Activated CD4-positive, alpha-beta T cell treated with anti-CD3 and anti-CD28 coated beads for 36 hours (primary cell): ENCODE measurements at regions not wholly inside any gene's neighbourhood (a gene's known extent, or its start where the extent isn't known, plus 50 kb on each side); places are given as distances from the start of the nearest gene placed in this dataset.

Experiments
- ATAC-seq: fragments of 200-7000 bp; cut with Tn5 transposase; one replicate; pipeline ENCODE4 v1.10.0; 2021; ENCODE audit warnings: mild to moderate bottlenecking, moderate library complexity
- CTCF ChIA-PET: fragments of 350-600 bp; sonication (Branson Sonifier 250); formaldehyde crosslinking; loops from one replicate; lab custom pipeline; 2021; ENCODE audit warnings: antibody characterized with exemption; lab: Charles Lee
- POLR2A ChIA-PET: fragments of 350-600 bp; sonication (Branson Sonifier 250); formaldehyde crosslinking; loops from one replicate; lab custom pipeline; 2021; ENCODE audit warnings: antibody characterized with exemption, inconsistent platforms; lab: Charles Lee
- DNase-seq: peaks from one replicate; pipeline ENCODE4 v3.0.0-alpha.2; 2020
- H3K27ac Mint-ChIP-seq: one replicate; pipeline ENCODE4 v1.8.0; 2021; ENCODE audit warnings: mixed read lengths
- H3K27me3 Mint-ChIP-seq: one replicate; pipeline ENCODE4 v1.8.0; 2021; ENCODE audit warnings: mixed read lengths
- H3K36me3 Mint-ChIP-seq: one replicate; pipeline ENCODE4 v1.8.0; 2021; ENCODE audit warnings: low read depth, mixed read lengths
- H3K4me1 Mint-ChIP-seq: one replicate; pipeline ENCODE4 v1.8.0; 2021; ENCODE audit warnings: mixed read lengths
- H3K4me3 Mint-ChIP-seq: one replicate; pipeline ENCODE4 v1.8.0; 2021; ENCODE audit warnings: mild to moderate bottlenecking, moderate library complexity, mixed read lengths
- H3K9me3 Mint-ChIP-seq: one replicate; pipeline ENCODE4 v1.8.0; 2021; ENCODE audit warnings: low read depth, mixed read lengths
- intact Hi-C, 2 experiments: fragments of 100-400 bp; cut with DNase I in 1 of 2; cut with micrococcal nuclease in 1 of 2; formaldehyde crosslinking; loops; one replicate each; pipeline versions ENCODE4 v1.14.2 to v1.15.1; 2022 to 2024; cut with DNase I, micrococcal nuclease

- Mint-ChIP-seq H3K4me3 (no peak overlapping the region), H3K9me3 (no peaks in the 10 kb centered on the region), H3K4me1 (no peaks in the 10 kb centered on the region), H3K36me3 (no peaks in the 10 kb centered on the region), H3K27me3 (peaks cover 10% of the 10 kb centered on the region), H3K27ac (no peak overlapping the region)
- intact Hi-C loops: no loop called here
- ChIA-PET CTCF (no interaction called here), POLR2A (no interaction called here)
- DNase-seq: no peak
- no peak for ATAC-seq
These were observed 142.2 kb downstream of the MZT1 start for GRCh38 chr13:72585254-72585653.

DNA sequence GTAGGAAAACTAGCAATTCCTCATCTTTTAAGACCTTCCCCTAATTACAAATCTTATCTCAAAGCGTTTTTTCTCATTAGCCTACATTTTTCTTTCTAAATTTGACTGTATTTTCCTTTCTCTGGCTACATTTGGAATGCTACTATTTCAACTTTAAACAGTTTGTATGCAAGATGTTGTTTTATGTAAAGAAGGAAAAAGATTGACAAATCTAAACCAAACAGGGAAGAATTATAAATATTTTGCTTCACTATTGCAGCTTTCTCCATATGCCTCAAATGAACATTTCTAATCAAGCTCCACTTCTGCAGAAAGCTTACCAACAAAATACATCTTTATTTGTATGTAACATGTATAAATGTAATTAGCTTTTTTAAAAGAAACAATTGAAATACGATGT is 156.2 kb downstream of the MZT1 start:
- Mint-ChIP-seq H3K4me1 (no peaks in the 10 kb centered on the region), H3K27ac (no peak overlapping the region), H3K9me3 (peaks cover 9% of the 10 kb centered on the region), H3K4me3 (no peak overlapping the region), H3K27me3 (peaks cover 2% of the 10 kb centered on the region), H3K36me3 (no peaks in the 10 kb centered on the region)
- ChIA-PET POLR2A (no interaction called here), CTCF (interaction anchor here (0.7 kb wide), 1 partner anchor 402 kb away, joined by 4 read pairs; no protein-coding TSS in a partner anchor)
- intact Hi-C loops: no loop called here
- DNase-seq: no peak
- ATAC-seq: no peak

DNA sequence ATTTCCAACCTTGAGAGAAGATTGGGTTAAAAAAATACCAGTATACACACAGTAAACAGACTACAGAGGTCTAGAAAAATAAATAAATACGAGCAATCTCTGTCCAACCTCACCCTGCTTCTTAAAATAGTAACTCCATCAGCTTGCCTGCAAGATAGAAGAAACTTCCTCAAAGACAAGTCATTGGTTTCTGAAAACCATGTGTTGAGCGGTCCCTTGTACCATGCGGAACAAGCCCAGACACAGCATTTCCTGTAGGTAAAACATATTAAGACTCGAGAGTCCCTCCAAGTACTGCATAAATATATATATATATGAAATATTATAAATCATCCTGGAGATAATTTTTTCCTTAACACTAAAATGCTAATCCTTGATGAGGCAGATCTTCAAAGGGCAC is 157.4 kb downstream of the MZT1 start:
- ChIA-PET CTCF (no interaction called here), POLR2A (no interaction called here)
- no peak overlapping the region for H3K27ac Mint-ChIP-seq
- no peak overlapping the region for H3K4me3 Mint-ChIP-seq
- DNase-seq (no peak), ATAC-seq (no peak)
- peaks cover 2% of the 10 kb centered on the region for H3K9me3 Mint-ChIP-seq
- peaks cover 2% of the 10 kb centered on the region for H3K27me3 Mint-ChIP-seq
- no peaks in the 10 kb centered on the region for H3K36me3 Mint-ChIP-seq
- H3K4me1 Mint-ChIP-seq: no peaks in the 10 kb centered on the region
- intact Hi-C loops: no loop called here

DNA sequence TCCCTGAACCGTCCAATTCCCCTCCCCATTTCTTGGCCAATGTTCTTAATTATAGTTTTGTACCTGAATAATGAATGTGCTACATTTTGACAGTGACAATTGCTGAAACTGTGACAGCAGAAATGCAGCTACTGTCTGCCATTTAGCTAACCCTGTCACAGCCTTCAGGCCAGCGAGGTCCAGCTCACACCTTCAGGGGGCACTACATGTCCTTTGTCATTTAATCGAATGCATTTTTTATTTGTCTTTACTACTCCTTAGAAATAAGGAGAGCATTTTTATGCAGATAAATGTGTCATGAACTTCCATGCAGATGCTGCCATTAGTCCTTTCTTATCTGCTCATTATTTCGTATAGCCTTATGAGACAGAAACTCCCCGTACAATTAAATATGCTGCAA is 159.9 kb downstream of the MZT1 start:
- Mint-ChIP-seq H3K9me3 (no peaks in the 10 kb centered on the region), H3K4me3 (no peak overlapping the region), H3K4me1 (no peaks in the 10 kb centered on the region), H3K36me3 (no peaks in the 10 kb centered on the region), H3K27me3 (peaks cover 2% of the 10 kb centered on the region), H3K27ac (no peak overlapping the region)
- DNase-seq: no peak
- ChIA-PET CTCF (interaction anchor here (1.0 kb wide), 1 partner anchor 15 kb away, joined by 3 read pairs; no protein-coding TSS in a partner anchor), POLR2A (no interaction called here)
- ATAC-seq: no peak
- intact Hi-C loops: loop anchor here in 1 of 2 experiments (10.0 kb wide), 2 partner anchors 703 to 1243 kb away; partner anchors contain the start of gene DACH1

DNA sequence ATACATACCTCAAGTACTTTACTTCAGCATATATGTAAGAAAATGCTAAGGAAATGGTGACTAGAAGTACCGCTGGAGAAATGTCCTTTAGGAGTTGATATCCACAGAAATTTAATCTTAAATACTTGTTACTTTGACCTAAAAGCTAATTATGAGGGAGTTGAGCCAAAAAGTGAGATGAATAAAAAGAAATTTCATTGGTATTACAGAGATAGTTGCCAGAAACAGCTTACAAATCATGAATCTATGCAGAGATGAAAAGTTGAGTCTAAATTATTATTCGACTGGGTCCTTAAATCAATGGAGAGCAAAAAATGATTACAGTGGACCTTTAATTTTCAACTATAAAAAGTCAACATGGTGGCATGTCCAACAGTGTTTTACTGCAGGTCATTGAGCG is 160.9 kb downstream of the MZT1 start:
- Mint-ChIP-seq H3K4me1 (no peaks in the 10 kb centered on the region), H3K4me3 (no peak overlapping the region), H3K27ac (no peak overlapping the region), H3K36me3 (no peaks in the 10 kb centered on the region), H3K27me3 (peaks cover 2% of the 10 kb centered on the region), H3K9me3 (no peaks in the 10 kb centered on the region)
- DNase-seq (no peak), ATAC-seq (no peak)
- POLR2A ChIA-PET: no interaction called here
- CTCF ChIA-PET: interaction anchor here (0.7 to 1.5 kb wide), 5 partner anchors 8 to 64 kb away, joined by 3 to 5 read pairs (median 4); no protein-coding TSS in a partner anchor
- intact Hi-C loops: loop anchor here in 1 of 2 experiments (10.0 kb wide), 2 partner anchors 702 to 1242 kb away; partner anchors contain the start of gene DACH1

DNA sequence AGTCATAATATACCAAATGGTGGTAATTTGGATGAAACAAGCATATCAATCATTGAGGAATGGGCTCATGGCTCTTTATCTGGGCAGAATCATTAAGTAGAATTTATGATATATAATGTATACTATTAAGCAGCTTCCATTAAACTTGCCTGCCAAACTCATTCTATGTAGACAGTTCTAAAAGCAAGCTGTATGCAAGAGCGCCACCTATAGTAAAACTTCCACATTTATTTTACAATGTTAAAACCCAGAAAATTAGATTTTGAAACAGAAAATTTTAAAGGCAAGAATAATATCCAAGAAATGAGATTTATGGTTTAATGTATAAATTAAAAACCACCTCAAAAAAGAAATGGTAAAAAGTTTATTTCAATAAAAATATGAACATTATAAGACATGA is 161.5 kb downstream of the MZT1 start:
- POLR2A ChIA-PET: no interaction called here
- Mint-ChIP-seq H3K36me3 (no peaks in the 10 kb centered on the region), H3K27me3 (peaks cover 2% of the 10 kb centered on the region), H3K9me3 (no peaks in the 10 kb centered on the region), H3K27ac (no peak overlapping the region), H3K4me3 (no peak overlapping the region), H3K4me1 (no peaks in the 10 kb centered on the region)
- intact Hi-C loops: loop anchor here in 1 of 2 experiments (10.0 kb wide), 2 partner anchors 701 to 1241 kb away; partner anchors contain the start of gene DACH1
- ATAC-seq (no peak), DNase-seq (no peak)
- CTCF ChIA-PET: interaction anchor here (0.7 to 1.5 kb wide), 4 partner anchors 9 to 18 kb away, joined by 3 to 5 read pairs (median 4); no protein-coding TSS in a partner anchor

DNA sequence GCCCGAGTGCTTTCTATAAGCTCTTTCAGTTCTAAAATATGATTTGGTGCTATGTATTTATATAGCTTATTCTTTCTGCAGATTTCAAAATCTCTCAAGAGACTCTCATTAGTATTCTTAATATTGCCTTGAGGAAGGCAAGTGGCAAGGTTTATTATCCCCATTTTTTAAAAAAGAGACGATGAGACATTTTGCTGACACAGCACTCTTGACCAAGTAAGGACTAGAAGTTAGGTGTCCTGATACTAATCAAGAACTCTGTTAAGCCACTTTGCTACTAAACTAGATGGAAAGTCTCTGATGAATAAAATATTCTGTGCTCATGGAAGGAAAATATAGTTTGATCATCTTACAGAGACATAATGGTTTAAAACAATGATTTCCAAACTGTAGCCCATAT is 164.7 kb downstream of the MZT1 start:
- H3K27ac Mint-ChIP-seq: no peak overlapping the region
- CTCF ChIA-PET: interaction anchor here (1.3 kb wide), 1 partner anchor 10 kb away, joined by 3 read pairs; no protein-coding TSS in a partner anchor
- no peak overlapping the region for H3K4me3 Mint-ChIP-seq
- POLR2A ChIA-PET: no interaction called here
- no peaks in the 10 kb centered on the region for H3K9me3 Mint-ChIP-seq
- intact Hi-C loops: loop anchor here in 1 of 2 experiments (10.0 kb wide), 2 partner anchors 698 to 1238 kb away; partner anchors contain the start of gene DACH1
- H3K36me3 Mint-ChIP-seq: no peaks in the 10 kb centered on the region
- no peak for DNase-seq
- H3K27me3 Mint-ChIP-seq: peaks cover 2% of the 10 kb centered on the region
- ATAC-seq: no peak
- H3K4me1 Mint-ChIP-seq: no peaks in the 10 kb centered on the region

DNA sequence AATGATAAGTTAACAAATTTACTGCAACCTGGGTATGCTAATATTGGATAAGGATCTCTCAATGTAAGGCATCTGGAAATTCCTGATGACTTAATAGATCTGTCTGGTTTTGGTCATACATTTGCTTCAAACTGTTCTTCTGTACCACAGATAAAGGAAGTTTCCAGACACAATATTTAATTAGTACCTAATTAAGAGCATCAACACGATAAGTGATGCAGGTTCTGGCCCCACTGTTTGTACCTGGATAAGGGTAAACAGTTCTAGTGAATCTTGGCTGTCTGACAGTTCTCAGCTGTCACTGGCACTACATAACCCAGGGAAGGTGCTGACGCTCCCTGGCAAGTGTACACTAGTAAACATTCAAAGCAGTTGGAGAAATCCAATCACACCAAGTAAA is 165.6 kb downstream of the MZT1 start:
- Mint-ChIP-seq H3K4me3 (no peak overlapping the region), H3K27me3 (no peaks in the 10 kb centered on the region), H3K4me1 (no peaks in the 10 kb centered on the region), H3K36me3 (no peaks in the 10 kb centered on the region), H3K27ac (no peak overlapping the region), H3K9me3 (no peaks in the 10 kb centered on the region)
- ATAC-seq (no peak), DNase-seq (no peak)
- ChIA-PET CTCF (interaction anchor here (1.3 kb wide), 1 partner anchor 9 kb away, joined by 3 read pairs; no protein-coding TSS in a partner anchor), POLR2A (no interaction called here)
- intact Hi-C loops: loop anchor here in 1 of 2 experiments (10.0 kb wide), 2 partner anchors 697 to 1237 kb away; partner anchors contain the start of gene DACH1

- CTCF ChIA-PET: interaction anchor here (0.6 kb wide), 1 partner anchor 382 kb away, joined by 3 read pairs; no protein-coding TSS in a partner anchor
- H3K9me3 Mint-ChIP-seq: no peaks in the 10 kb centered on the region
- POLR2A ChIA-PET: no interaction called here
- no peak for ATAC-seq
- H3K4me3 Mint-ChIP-seq: no peak overlapping the region
- no peaks in the 10 kb centered on the region for H3K36me3 Mint-ChIP-seq
- H3K27me3 Mint-ChIP-seq: no peaks in the 10 kb centered on the region
- H3K4me1 Mint-ChIP-seq: no peaks in the 10 kb centered on the region
- no peak for DNase-seq
- intact Hi-C loops: loop anchor here in 1 of 2 experiments (10.0 kb wide), 2 partner anchors 695 to 1235 kb away; partner anchors contain the start of gene DACH1
- H3K27ac Mint-ChIP-seq: no peak overlapping the region
These were observed 167.7 kb downstream of the MZT1 start for GRCh38 chr13:72559716-72560115.

GRCh38 chr13:72556945-72557344 is 170.5 kb downstream of the MZT1 start:
- ATAC-seq (no peak), DNase-seq (no peak)
- Mint-ChIP-seq H3K4me1 (no peaks in the 10 kb centered on the region), H3K4me3 (no peak overlapping the region), H3K27ac (no peak overlapping the region), H3K27me3 (peaks cover 3% of the 10 kb centered on the region), H3K36me3 (no peaks in the 10 kb centered on the region), H3K9me3 (no peaks in the 10 kb centered on the region)
- ChIA-PET CTCF (interaction anchor here (1.0 kb wide), 1 partner anchor 9 kb away, joined by 3 read pairs; no protein-coding TSS in a partner anchor), POLR2A (no interaction called here)
- intact Hi-C loops: no loop called here

DNA sequence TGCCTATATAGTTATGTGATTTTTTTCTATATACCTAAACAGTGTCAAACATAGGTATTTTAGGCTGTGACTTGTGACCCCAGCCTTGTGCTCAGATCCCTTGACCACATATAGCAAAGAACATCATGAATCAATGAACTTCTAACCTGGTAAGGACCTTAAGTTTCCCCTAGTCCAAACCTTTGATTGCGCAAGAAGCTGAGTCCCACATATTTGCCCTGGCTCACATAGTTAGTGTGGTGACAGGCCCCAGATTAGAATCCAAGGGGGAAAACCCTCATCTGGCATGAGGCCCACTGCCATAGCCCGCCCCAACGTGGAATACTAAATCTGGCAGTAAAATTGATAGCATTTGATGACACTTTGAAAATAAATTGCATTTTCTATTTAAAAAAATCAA is 171.8 kb downstream of the MZT1 start:
- intact Hi-C loops: no loop called here
- Mint-ChIP-seq H3K4me3 (no peak overlapping the region), H3K27ac (no peak overlapping the region), H3K9me3 (no peaks in the 10 kb centered on the region), H3K27me3 (peaks cover 6% of the 10 kb centered on the region), H3K4me1 (no peaks in the 10 kb centered on the region), H3K36me3 (no peaks in the 10 kb centered on the region)
- DNase-seq: no peak
- POLR2A ChIA-PET: no interaction called here
- CTCF ChIA-PET: no interaction called here
- ATAC-seq: no peak

GRCh38 chr13:72552731-72553130 is 174.7 kb downstream of the MZT1 start:
- intact Hi-C loops: no loop called here
- DNase-seq (no peak), ATAC-seq (no peak)
- Mint-ChIP-seq H3K36me3 (no peaks in the 10 kb centered on the region), H3K27me3 (peaks cover 6% of the 10 kb centered on the region), H3K27ac (no peak overlapping the region), H3K4me3 (no peak overlapping the region), H3K9me3 (no peaks in the 10 kb centered on the region), H3K4me1 (no peaks in the 10 kb centered on the region)
- ChIA-PET POLR2A (interaction anchor here (0.6 kb wide), 1 partner anchor 980 kb away, joined by 3 read pairs; no protein-coding TSS in a partner anchor), CTCF (interaction anchor here (1.0 to 1.3 kb wide), 2 partner anchors 10 to 15 kb away, joined by 3 read pairs; no protein-coding TSS in a partner anchor)
